Frontal cortex (tissue), 4 donors: ENCODE measurements at regions not wholly inside any gene's neighbourhood (a gene's known extent, or its start where the extent isn't known, plus 50 kb on each side); places are given as distances from the start of the nearest gene placed in this dataset. TPM values are rescaled to one million over a fixed set of nuclear protein-coding genes. Genes with fewer than 3 reads are reported as not detected.

Source experiments
- DNase-seq, 2 donors: peaks; one replicate each; pipeline ENCODE4 v3.0.0; 2012; ENCODE audit warnings: low spot score in 2 of 2
- FAIRE-seq: peaks from 2 replicates; lab custom pipeline; 2012; peaks lifted over from hg19 to GRCh38; lab: Jason Lieb, UNC
- small RNA-seq: library from RNA; depleted of rRNA; stranded (forward); fragments of <200 nt; gene quantifications from one replicate; pipeline ENCODE3, GENCODE V24; 2014
- donor health status: control.
- donor health status: control.
- donor health status: control.

DNA sequence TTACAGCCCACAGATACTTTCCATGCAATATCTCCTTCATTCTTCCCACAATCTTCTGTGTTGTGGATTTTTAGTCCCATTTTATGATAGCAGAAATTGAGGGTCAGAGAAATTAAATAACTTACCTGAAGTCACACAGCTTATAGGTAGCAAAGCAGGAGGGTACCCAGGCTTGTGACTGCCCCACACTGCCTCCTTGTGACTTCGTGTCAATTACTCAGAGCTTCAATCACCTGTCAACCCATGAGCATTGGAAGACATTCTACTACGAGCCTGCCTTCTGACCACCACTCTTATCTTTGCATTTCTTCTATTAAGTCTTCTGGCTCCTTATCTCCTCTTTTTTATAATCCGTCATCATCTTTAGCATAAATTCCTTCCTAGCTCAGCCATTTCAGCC, 71.6 kb upstream of the NRSN1 start:
- FAIRE-seq (no peak), DNase-seq (no peak)

DNA sequence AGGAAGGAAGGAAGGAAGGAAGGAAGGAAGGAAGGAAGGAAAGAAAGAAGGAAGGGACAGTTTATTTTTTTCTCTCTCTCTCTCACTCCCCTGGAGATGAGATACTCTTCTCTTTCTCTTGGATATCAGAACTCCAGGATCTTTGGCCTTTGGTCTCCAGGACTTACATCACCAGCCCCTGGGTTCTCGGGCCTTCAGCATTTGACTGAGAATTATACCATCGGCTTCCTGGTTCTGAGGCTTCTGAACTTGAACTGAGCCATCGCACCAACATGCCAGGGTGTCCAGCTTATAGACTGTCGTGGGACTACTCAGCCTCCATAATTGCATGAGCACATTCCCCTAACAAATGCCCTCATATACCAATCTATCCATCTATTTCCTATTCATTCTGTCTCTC, 69.4 kb upstream of the NRSN1 start:
- FAIRE-seq (no peak), DNase-seq (no peak)

GRCh38 chr6:24057030-24057429, 69.0 kb upstream of the NRSN1 start:
- DNase-seq (no peak), FAIRE-seq (no peak)

- FAIRE-seq: no peak
These were observed 64.8 kb upstream of the NRSN1 start for GRCh38 chr6:24060982-24061754.

DNA sequence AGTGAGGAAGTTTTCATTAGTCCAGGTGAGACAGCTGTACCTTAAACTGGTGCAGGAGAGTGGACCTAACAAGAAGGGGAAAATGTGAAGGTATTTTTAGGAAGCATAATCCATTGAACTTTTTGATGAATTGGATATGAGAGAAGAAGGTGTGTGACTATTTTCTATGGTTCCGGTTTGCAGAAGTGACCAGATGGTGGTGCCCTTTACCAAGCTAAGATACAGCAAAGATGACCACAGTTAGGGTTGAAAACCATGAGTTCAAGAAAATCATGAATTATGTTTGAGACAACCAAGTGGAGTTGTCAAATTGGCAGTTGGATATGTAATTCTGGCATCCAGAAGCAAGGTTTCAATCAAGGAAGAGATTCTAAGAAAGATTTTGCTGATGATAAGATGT, 61.9 kb upstream of the NRSN1 start:
- no peak for FAIRE-seq

More at GRCh38 chr6:24060982-24061754, 64.8 kb upstream of the NRSN1 start:
- DNase-seq: no peak

GRCh38 chr6:24064832-24065231, 61.2 kb upstream of the NRSN1 start:
- DNase-seq (no peak), FAIRE-seq (no peak)

More for the DNA sequence above, 61.9 kb upstream of the NRSN1 start:
- no peak for DNase-seq

GRCh38 chr6:24069526-24069925, 56.5 kb upstream of the NRSN1 start:
- no peak for FAIRE-seq

GRCh38 chr6:24072038-24072746, 53.8 kb upstream of the NRSN1 start:
- FAIRE-seq (no peak), DNase-seq (no peak)

More at GRCh38 chr6:24069526-24069925, 56.5 kb upstream of the NRSN1 start:
- no peak for DNase-seq

GRCh38 chr6:24076011-24076410, 50.0 kb upstream of the NRSN1 start:
- no peak for FAIRE-seq
- no peak for DNase-seq

Small RNAs in the stretch of these regions (small RNA-seq; reads per million reads assigned to genes)
- not detected for gene AL133270.1
- gene RNU6-1060P: not detected
- gene SPTLC1P2: not detected
